ENCODE measurements at regions not wholly inside any gene's neighbourhood (a gene's known extent, or its start where the extent isn't known, plus 50 kb on each side); places are given as distances from the start of the nearest gene placed in this dataset.

- TF ChIP-seq FOXP2 (optimal IDR thresholded peaks at IDR 0.05; ENCODE audit: borderline replicate concordance, extremely low read depth, extremely low read length, insufficient read depth) (no peak), SIN3A (IDR thresholded peaks at IDR 0.05; ENCODE audit: borderline replicate concordance, insufficient read depth, low read length) (no peak), REST (IDR thresholded peaks at IDR 0.05; ENCODE audit: insufficient read depth in 1 of 2, low read depth in 2 of 2, low read length in 2 of 2) (no peak), TAF1 (IDR thresholded peaks at IDR 0.05; ENCODE audit: borderline replicate concordance, insufficient read depth, low read length) (no peak), POLR2AphosphoS5 (IDR thresholded peaks at IDR 0.05; ENCODE audit: low read depth, low read length) (no peak)
Observed at GRCh38 chr15:46556559-46557379, 921.9 kb downstream of the SQOR start.

DNA sequence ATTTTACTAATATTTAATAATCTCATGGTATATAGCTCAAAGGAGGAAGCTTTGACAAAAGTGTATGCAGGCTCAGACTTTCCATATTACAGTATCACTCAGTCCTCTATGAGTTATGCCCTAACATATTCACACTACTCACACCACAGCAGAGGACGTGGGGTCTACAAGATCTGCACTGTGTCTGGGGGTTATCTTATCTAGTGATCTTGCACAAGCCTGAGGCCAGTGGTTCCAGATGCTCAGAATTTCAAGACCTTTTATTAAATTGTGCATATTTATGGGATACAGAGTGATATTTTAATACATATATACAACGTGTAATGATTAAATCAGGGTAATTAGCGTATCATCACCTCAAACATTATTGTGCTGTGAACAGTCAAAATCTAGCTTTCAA lies 933.1 kb downstream of the SQOR start:
- TF ChIP-seq FOXP2 (optimal IDR thresholded peaks at IDR 0.05; ENCODE audit: borderline replicate concordance, extremely low read depth, extremely low read length, insufficient read depth) (no peak), REST (IDR thresholded peaks at IDR 0.05; ENCODE audit: insufficient read depth in 1 of 2, low read depth in 2 of 2, low read length in 2 of 2) (no peak), SIN3A (IDR thresholded peaks at IDR 0.05; ENCODE audit: borderline replicate concordance, insufficient read depth, low read length) (no peak), POLR2AphosphoS5 (IDR thresholded peaks at IDR 0.05; ENCODE audit: low read depth, low read length) (no peak), TAF1 (IDR thresholded peaks at IDR 0.05; ENCODE audit: borderline replicate concordance, insufficient read depth, low read length) (no peak)

GRCh38 chr15:46569781-46570180 lies 935.0 kb downstream of the SQOR start:
- TF ChIP-seq TAF1 (IDR thresholded peaks at IDR 0.05; ENCODE audit: borderline replicate concordance, insufficient read depth, low read length) (no peak), POLR2AphosphoS5 (IDR thresholded peaks at IDR 0.05; ENCODE audit: low read depth, low read length) (no peak), SIN3A (IDR thresholded peaks at IDR 0.05; ENCODE audit: borderline replicate concordance, insufficient read depth, low read length) (no peak), FOXP2 (optimal IDR thresholded peaks at IDR 0.05; ENCODE audit: borderline replicate concordance, extremely low read depth, extremely low read length, insufficient read depth) (no peak), REST (IDR thresholded peaks at IDR 0.05; ENCODE audit: insufficient read depth in 1 of 2, low read depth in 2 of 2, low read length in 2 of 2) (no peak)

DNA sequence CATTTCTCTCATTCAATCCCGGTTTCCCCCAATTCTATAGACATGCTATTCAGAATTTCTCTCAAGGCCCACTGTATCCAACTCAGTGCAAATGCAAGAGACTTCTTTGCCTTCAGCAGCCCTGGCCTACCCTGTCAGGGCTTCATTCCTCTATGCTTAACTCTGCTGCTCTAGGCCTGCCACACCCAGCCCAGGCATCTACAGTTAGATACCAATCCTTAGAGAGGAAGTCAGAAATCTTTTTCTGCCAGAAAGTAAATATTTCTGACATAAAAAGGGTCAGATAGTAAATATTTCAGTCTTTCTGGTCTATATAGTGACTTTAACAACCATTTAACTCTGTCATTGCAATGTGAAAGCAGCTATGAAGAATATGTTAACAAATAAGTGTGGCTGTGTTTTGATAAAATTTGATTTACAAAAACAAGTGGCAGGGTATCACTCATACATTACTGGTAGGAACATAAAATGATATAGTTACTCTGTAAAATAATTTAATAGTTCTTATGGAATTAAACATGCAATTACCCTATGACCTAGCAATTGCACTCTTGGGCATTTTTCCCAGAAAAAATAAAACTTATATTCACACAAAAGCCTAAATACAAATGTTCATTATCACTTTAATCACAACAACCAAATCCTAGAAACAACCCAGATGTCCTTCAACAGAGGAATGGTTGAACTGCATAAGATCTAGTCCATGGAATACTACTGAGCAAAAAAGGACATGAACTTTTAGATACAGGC lies 942.0 kb downstream of the SQOR start:
- no peak for TF ChIP-seq TAF1 (IDR thresholded peaks at IDR 0.05; ENCODE audit: borderline replicate concordance, insufficient read depth, low read length)
- TF ChIP-seq FOXP2 (optimal IDR thresholded peaks at IDR 0.05; ENCODE audit: borderline replicate concordance, extremely low read depth, extremely low read length, insufficient read depth) = no peak
- TF ChIP-seq SIN3A (IDR thresholded peaks at IDR 0.05; ENCODE audit: borderline replicate concordance, insufficient read depth, low read length) = no peak
- no peak for TF ChIP-seq REST (IDR thresholded peaks at IDR 0.05; ENCODE audit: insufficient read depth in 1 of 2, low read depth in 2 of 2, low read length in 2 of 2)
- TF ChIP-seq POLR2AphosphoS5 (IDR thresholded peaks at IDR 0.05; ENCODE audit: low read depth, low read length) = no peak
